Activated CD4-positive, alpha-beta T cell treated with anti-CD3 and anti-CD28 coated beads, Interleukin-2, Interleukin-4, amounts not matched to agents 100 ng/mL and 50 ng/mL, durations not matched to agents 16 hours and 8 hours (primary cell): ENCODE measurements at regions not wholly inside any gene's neighbourhood (a gene's known extent, or its start where the extent isn't known, plus 50 kb on each side); places are given as distances from the start of the nearest gene placed in this dataset.

Source experiments
- DNase-seq: peaks from one replicate; pipeline ENCODE4 v3.0.0-alpha.2; 2020; ENCODE audit warnings: low spot score

DNA sequence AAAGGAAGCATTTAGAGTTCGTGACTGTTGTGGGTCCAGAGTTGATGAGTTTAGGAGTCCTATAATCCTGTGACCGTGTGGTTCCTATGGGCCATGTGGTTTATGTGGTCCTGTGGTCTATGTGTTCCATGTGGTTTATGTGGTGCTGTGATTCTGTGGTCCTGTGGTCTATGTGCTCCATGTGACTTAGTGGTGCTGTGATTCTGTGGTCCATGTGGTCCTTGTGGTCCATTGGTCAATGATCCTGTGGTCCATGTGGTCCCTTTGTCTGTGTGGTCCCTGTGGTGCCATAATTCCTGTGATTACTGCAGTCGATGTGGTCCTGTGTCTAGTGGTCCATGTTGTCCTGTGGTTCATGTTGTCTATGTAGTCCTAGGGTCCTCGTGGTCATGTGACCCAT is 167.3 kb downstream of the TMEM18 start:
- DNase-seq: no peak

DNA sequence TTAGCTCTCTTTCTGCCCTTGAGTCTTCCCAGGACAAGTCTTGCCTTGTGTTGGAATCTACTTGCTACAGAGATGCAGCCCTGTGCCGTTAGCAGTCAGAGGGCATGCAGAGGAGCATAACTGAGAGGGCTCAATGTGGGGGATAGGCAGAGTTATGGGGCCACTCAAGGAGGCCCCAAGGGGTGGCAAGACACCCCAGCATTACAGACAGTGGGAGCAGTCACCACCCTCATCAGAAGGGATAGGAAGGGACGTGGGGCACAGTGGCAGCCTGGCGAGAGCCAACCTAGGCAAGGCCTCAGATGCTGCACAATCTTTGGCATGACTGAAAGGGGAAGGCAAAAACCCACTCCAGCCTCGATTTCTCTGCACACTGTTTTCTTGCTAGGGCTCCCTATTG is 169.1 kb downstream of the TMEM18 start:
- no peak for DNase-seq

DNA sequence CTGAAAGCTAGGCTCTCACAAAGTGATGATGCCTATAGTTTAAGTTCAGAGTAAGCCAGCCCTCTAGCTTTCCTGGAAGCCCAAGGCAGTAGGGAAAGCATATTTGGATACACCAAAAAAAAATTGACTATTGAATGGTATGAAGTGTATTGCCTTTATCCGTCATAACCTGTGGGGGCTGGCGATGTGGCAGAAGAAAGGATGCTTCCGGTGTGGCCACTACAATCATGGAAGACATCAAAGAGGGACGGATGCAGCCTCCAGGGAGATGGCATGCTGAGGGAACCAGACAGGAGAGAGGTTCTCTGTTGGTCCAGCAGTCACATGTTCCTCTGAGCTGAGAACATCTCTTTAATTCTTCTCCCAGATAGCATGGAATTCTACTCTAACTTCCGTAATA is 170.3 kb downstream of the TMEM18 start:
- no peak for DNase-seq

DNA sequence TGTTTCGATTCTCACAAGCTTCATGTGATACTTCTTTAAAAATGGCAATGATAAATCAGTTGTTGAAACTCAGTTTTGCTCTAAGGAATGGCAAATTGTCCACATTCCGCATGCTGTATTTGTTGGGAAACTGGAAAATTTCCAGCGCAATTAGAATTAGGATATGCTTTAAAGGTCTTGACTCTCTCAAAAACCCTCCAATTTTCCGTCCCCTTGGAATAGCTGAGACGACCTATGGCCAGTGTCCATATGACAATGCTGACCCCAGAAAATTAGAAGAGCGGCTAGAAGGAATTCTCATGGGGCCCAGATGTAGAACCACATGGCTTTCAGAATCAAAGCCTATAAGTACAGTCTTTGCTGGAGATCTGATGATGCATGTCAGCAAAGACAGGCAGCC is 170.8 kb downstream of the TMEM18 start:
- no peak for DNase-seq

DNA sequence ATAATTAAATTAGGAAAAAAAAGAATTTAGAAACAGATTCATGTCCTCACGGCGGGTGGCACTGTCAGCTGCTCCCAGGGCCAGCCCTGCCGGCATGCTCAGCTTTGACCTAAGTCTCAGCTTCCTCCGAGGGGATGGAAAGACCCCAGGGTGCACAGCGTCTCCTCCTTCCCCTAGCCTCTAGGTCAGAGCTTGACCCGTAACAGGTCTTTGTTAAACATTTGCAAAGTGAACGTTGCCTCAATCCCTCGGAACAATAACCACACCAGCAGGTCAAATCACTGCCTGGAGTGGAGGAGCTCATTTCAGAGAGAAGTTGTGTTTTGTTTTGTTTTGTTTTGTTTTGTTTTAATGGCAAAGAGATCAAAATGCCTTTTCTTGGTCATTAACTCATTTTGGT is 171.3 kb downstream of the TMEM18 start:
- no peak for DNase-seq

DNA sequence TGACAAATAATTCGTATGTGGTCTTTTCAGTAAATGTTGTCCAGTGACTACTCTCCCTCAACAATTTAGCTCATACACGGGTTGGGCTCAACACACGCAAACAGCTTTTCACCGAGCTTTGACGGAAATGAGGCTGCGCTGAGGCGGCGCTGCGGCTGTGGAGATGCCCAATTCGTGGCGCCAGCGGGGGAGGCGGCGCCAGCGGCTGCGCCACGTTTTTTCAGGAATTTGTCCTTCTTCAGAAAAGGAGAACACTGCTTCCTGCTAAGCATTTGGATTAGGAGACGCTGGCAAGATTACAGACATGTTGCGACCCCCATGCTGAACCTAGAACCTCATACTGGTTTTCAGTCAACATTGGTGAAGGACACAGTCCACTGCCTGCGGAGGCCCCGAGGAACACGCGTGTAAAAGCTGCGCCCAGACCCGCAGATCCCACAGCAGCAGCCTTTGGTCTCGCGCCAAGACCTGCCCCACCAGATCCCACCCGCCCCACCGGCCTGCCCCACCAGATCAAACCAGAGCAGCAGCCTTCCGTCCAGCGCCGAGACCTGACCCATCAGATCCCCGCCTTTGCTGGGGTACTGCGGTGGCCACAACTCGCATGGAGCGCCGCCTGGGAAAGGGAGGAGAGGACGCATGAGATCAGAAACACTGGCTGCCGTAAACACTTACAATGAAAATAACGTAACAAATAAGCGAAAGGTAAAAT is 173.8 kb downstream of the TMEM18 start:
- DNase-seq: no peak

DNA sequence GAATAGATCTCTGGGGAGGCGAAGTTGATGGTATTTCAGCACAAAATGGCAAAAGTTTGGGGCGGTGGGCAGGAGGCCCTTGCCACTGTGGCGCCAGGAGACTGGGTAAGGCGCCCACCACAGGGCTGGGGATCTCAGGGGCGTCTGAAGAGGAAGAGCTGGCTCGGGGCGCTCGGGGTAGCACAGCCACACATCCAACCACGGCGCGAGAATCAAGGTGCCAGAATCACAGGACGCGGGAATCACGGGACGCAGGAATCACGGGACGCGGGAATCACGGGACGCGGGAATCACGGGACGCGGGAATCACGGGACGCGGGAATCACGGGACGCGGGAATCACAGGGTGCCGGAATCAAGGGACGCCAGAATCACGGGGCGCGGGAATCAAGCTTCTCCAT is 174.4 kb downstream of the TMEM18 start:
- DNase-seq: no peak

DNA sequence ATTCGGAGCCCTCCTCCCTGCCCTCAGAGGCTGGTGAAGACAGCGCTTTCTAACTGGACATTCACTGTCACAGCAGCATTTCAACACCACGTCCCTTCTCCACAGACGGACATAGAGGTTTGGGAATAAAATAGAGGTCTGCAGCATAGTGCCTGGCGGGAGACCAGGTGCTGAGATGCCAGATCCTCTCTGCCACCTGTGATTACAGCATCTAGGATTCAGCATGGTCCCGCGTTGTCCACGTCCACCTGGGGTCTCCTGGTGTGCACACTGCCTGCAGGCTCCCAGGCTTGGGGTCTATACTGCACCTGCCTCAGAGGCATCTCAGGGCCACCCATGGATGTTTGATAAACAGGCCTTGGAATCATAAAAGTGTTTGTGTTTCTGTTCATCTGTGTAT is 175.5 kb downstream of the TMEM18 start:
- DNase-seq: no peak

DNA sequence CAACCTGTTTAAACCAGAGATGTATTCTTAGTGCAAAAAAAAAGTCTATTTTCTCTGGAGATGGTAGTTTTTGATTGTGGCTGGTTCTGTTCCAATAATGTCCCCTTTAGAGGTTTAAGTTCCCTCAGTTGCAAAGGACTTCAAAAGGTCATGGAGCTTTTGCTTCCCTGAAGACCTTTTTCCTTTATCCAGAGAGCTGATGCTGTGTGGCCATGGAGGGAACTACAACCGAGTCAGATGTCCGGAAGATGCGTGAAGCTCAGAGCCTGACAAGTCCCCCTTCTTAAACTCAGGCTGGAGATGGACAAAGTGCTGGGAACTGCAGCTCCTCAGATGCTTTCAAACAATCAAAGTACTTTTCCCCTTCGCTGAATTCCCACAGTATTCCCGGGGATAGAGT is 176.1 kb downstream of the TMEM18 start:
- no peak for DNase-seq

DNA sequence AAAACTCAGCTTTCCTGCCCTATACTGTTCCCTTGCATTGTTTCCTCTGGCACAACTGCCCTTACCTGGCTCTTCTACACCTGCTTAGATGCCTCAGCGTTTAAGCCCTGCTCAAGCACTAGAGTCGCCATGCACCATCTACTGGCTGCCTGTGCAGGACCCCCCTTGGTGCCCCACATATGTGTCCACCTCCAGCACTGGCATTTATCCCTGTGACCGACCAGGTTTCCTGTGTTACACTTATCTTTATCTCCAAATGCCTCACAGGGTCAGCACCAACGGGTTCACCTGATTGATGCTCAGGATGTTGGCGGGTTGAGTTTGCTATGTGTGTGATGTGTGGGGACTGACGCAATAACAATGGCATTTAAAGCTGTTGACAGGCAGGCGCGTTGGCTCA is 177.5 kb downstream of the TMEM18 start:
- no peak for DNase-seq

DNA sequence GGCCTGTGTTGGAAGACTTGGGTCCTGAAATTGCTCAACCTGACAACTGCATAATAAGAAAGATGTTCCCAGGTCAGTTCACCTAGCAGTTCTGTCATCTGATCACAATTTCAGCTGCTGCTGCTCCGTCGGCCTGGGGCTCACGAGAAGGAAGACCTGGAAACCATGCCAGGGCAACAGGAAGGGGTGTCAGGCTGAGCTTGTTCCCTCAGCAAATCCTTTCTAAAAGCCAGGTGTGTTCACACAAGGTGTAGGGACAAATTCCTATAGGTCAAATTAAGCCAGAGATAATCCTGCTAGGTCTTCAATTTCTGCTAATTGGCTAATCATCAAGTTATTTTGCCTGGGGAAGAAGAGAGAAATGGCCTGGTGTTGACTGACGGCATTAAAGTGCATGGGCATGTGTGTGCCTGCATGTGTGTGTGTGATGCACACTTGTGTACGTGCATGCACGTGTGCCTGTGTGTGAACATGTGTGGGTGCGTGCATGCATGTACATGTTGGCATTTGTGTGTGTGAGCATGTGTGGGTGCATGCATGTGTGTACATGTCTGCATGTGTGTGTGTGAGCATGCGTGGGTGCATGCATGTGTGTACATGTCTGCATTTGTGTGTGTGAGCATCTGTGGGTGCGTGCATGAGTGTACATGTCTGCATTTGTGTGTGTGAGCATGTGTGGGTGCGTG is 178.6 kb downstream of the TMEM18 start:
- DNase-seq: no peak

DNA sequence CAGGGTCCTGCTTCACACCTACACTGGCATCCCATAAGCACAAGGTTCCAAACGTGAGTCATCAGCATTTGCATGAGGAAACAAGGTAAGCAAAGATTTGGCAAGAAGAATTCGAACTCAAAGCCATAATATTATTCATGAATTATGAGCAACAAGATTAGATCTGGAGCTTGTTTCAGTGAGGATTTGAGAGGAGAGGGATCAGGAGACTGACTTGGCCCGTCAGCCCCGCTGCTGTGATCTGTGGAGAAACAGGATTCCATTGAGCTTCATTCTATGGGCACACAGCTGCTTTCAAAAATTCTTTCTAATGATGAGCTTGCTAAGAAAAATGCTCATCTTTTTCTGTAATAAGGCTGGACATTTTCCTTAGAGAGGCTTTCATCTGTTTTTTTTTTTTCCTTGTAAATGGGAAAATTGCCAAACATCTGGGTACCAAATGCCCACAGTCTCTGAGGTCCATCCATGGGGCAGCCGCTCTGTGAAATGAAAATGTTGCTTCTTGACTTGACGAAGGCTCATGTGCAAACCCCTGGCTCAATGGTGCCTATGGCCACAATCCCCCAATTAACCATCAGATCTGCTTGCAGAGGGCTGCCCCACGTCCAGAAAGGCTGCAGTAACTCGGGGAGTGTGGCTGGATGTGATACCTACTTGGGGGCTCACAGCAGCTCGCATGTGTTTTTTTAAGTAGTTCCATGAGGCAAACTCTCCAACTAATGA is 179.3 kb downstream of the TMEM18 start:
- DNase-seq: no peak

DNA sequence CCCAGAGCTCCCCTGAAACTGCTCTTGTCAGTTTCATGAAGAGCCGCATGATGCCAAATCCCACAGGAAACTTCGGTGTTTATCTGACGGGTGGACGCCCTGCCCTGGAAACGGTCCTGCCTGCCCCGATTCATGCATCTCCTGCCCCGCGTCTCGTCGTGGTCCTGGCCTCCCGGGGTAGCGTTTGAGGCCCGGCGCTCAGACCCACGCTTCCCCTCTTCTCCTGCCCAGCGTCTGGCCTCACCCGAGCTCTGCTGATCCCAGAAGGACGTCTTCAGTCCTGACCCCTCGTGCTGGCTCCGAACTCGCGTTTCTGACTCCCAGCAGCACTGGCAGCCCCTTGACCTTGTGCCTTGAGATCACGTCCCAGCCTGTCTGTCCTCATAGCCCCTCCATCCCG is 180.5 kb downstream of the TMEM18 start:
- DNase-seq: no peak

DNA sequence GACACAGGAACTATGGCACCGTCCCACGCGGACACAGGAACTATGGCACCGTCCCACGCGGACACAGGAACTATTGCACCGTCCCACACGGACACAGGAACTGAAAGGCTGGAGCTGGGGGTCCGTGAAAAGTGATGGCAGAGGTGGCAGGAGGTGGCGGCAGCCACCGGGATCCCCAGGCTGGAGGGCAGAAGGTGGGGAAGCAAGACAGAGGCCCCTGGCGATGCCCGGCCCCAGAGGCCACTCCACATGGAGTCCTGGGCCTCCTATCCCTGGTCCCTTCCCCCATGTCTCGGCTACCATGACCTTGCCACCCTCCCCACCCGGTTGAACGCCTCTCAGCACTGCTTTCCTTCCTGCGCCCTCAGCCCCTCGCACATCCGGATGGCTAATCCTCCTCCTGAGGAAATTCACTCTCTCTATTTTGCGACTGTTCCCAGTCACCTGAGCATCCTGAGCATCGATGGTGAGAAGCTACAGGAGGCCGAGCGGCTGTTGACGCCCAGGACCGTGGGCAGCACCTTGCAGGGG is 181.4 kb downstream of the TMEM18 start:
- no peak for DNase-seq

DNA sequence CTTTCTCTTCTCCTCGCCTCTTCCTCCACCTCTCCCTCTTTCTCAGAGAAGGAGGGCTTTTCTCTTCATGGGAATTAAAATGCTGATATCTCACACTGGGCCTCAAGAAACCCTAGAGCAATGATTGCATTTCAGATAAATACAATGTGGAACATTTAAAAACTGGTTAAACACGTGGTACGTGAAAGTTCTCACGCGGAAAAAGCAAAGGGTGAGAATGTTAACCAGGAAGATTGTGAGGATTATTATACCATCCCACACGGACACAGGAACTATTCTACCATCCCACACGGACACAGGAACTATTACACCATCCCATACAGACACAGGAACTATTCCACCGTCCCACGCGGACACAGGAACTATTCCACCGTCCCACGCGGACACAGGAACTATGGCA is 182.4 kb downstream of the TMEM18 start:
- no peak for DNase-seq

DNA sequence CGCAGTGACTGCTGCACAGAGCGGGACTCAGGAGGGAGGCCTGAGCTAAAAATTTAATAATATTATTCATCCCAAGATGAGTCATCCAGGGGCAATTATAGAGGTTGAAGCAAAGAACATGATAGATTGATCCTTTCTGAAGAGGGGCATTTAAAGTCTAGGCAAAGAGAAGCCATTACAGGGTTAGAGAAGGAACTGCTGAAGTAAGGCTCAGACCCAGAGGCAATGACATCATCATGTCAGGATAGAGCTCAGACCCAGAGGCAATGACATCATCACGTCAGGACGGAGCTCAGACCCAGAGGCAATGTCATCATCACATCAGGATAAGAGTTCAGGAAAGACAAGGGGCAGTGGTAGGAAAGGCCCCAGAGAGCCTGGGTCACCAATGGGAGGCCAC is 184.0 kb downstream of the TMEM18 start:
- no peak for DNase-seq

DNA sequence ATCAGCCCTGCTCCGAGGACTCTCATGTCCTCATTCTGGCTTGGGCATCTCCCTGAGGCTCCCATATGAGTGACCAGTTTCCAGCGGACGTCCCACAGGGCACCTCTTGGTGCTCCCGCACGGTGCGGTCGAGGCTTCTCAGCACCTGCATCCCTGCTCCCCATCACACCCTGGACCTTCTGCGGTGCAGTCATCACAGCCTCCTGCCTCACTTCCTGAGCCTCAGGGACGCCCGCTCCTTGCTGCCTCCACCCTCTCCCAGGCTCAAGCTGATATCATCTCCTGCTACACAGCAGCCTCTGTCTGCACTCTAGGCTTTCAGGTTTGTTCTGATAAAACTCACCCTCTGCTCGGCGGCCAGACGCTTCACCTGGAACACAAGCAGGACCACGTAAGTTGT is 185.0 kb downstream of the TMEM18 start:
- DNase-seq: no peak

DNA sequence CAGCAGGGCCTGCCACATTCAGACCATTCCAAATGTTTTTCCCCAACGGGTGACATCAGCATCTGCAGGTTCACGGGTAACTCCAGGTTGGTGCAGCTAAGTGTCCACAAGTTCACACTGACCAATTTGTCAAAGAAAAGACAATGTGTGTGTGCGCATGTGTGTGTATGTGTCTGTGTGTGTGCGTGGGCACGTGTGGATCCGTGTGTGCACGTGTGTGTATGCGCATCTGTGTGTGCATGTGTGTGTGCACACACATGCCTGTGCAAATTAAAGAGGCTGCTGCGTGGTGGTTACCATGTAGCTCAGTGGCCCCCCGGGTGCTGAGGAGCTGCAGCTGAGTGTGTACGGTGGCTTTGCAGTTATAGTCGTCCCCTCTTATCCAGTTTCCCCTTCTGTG is 187.4 kb downstream of the TMEM18 start:
- no peak for DNase-seq

DNA sequence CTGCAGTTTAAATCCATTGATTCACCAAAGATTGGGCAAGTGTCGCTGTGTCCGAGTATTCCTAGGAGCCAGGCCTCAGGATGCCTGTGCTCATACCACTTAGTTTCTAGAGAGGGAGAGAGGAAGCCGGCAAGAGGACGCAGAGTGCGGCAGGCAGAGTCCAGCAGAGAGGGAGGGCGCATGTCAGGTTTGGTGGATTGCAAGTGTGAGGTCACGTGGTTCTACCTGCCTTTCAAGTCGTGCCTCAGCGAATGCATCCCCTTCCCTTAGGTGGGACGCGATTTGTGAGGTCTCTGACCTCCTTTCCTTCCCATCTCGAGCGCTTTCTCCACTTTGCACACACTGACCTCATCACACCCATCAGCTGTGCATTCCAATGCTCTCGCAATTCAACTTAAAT is 188.1 kb downstream of the TMEM18 start:
- DNase-seq: no peak

DNA sequence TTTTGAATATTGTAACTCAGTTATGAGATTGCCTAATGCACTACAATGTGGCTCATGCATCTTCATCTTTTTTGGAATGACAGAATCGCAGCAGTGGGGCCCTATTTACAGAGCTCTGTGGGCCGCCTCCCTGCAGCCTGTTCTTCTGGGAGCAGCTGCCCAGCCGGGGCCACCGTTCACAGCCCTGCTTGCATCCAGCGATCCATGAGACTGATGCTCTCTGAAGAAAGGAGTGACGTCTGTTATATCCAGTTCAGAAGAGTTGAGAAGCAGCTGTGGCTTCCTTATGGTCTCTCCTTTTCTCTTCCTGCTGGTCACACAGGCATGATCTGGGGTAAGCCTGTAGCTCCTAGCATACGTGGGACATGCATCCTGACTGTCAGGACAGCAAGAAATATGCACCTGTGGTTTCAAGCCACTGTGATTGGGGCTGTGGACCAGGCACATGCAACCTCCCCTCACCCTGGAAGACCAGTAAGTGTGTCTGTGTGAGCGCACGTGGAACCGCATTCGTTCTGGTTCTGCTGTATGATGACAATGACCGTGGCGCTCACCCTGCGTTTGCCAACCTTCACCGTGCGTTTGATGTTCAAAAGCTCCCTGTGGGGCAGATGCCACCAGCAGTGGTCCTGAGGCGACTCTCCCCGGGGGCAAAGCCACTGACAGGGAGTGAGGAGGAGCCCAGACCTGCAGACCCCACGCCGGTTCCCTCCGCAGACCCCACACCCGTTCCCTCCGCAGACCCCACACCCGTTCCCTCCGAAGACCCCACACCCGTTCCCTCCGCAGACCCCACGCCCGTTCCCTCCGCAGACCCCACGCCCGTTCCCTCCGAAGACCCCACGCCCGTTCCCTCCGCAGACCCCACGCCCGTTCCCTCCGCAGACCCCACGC is 189.8 kb downstream of the TMEM18 start:
- no peak for DNase-seq

DNA sequence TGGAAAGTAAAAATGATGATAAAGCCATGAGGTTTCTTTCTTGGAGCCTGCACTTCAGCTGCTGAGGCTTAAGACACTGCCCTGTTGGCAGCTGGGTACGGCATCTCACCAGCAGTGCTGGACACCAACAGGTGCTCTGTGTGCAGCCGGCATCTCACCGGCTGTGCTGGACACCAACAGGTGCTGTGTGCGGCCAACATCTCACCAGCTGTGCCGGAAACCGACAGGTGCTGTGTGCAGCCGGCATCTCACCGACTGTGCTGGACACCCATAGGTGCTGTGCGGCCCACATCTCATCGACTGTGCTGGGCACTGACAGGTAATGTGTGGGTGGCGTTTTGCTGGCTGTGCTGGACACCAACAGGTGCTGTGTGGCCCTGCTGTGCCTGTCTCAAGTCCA is 190.8 kb downstream of the TMEM18 start:
- no peak for DNase-seq

DNA sequence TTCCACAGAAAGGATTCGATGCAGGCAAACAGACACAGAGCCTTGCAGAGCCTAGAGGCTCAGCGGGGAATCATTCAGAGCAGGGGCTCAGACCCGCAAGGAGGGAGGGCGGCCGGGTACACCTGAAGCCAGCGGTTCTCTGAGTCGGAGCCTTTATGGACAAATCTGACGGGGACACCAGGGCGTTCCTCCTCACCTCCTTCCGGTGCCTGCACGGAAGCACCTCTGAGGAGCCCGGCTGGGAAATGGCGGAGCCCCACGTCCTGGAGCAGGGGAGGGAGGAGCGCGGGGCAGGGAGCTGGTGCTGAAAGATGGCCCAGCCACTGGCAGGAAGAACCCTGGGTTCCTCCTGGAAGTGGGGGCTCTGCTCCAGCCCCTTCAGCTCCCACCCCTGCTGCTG is 193.5 kb upstream of the ALKAL2 start:
- no peak for DNase-seq
